Stomach (tissue), 8 donors: ENCODE measurements at regions not wholly inside any gene's neighbourhood (a gene's known extent, or its start where the extent isn't known, plus 50 kb on each side); places are given as distances from the start of the nearest gene placed in this dataset.

Experiments
- DNase-seq, 2 donors: peaks; one replicate each; pipeline versions ENCODE4 v3.0.0 to v3.0.0-alpha.2; 2013 to 2019
- H3K27ac ChIP-seq, 5 donors: fragments of 200-600 bp in 4 of 5; sonication (generic) in 4 of 5; one replicate each; pipeline ENCODE4 v1.5.1; 2013 to 2019; ENCODE audit warnings: mild to moderate bottlenecking in 1 of 5, moderate library complexity in 1 of 5
- H3K27me3 ChIP-seq, 3 donors: fragments of 200-600 bp; sonication (generic); one replicate each; pipeline ENCODE4 v1.5.1; 2017 to 2019; ENCODE audit warnings: mixed run types in 1 of 3
- H3K36me3 ChIP-seq, 4 donors: fragments of 200-600 bp; sonication (generic); 1 replicate in 3 of 4; 2 replicates in 1 of 4; pipeline ENCODE4 v1.5.1; 2016 to 2019
- H3K4me1 ChIP-seq, 4 donors: fragments of 200-600 bp; sonication (generic); one replicate each; pipeline ENCODE4 v1.5.1; 2016 to 2019
- H3K4me3 ChIP-seq, 4 donors: fragments of 200-600 bp; sonication (generic) in 3 of 4; one replicate each; pipeline ENCODE4 v1.5.1; 2016 to 2019; ENCODE audit warnings: mild to moderate bottlenecking in 1 of 4
- H3K9me3 ChIP-seq, 4 donors: fragments of 200-600 bp; sonication (generic); one replicate each; pipeline ENCODE4 v1.5.1; 2016 to 2019
- EP300 ChIP-seq: sonication (generic); formaldehyde crosslinking; IDR thresholded peaks from one replicate; pipeline ENCODE4 v1.6.1; 2017; ENCODE audit warnings: antibody characterized with exemption
- POLR2A ChIP-seq, 4 donors: fragments of 450-650 bp; IDR thresholded peaks; one replicate each; pipeline ENCODE4 v1.6.1; 2016; ENCODE audit warnings: antibody characterized with exemption in 4 of 4, control low read depth in 2 of 4, mild to moderate bottlenecking in 1 of 4, moderate library complexity in 1 of 4
- POLR2AphosphoS5 ChIP-seq, 3 donors: sonication (generic); formaldehyde crosslinking; IDR thresholded peaks; one replicate each; pipeline ENCODE4 v1.6.1; 2016; ENCODE audit warnings: antibody characterized with exemption in 3 of 3
- WGBS, 5 donors: extraction: QIAGEN DNeasy Blood & Tissue Kit in 3 of 5; methylation state at CpG; one replicate each; pipeline versions ENCODE4 v1.1.5 to v1.1.7; 2013 to 2018; 5-methylcytosine and 5-hydroxymethylcytosine counted together
- intact Hi-C: fragments of 100-400 bp; cut with DNase I; formaldehyde crosslinking; loops from one replicate; pipeline ENCODE4 v1.15.1; 2023; ENCODE audit warnings: low total_unique reads
- TF ChIP-seq, protein P1 (sequence below), 7 experiments: fragments of 450-650 bp in 4 of 7; fragments of 200-600 bp in 3 of 7; sonication (generic) in 3 of 7; IDR thresholded peaks; one replicate each; pipeline ENCODE4 v1.5.1; 2016 to 2019; ENCODE audit warnings: antibody characterized with exemption in 7 of 7, control low read depth in 2 of 7, mild to moderate bottlenecking in 1 of 7
- donor health status: healthy with polysubstance abuse.
- donor health status: Bipolar disorder and iron deficiency.
- donor health status: healthy.

GRCh38 chr19:28497887-28498286, 715.1 kb downstream of the UQCRFS1 start:
- 79 to 97% (median 89%) methylated on average over 4 of the region's 4 CpGs for WGBS, 5 donors
- H3K4me1 ChIP-seq: peaks cover 0 to 11% (median 0%) of the 10 kb centered on the region in 4 donors
- no peak overlapping the region for H3K27ac ChIP-seq
- H3K36me3 ChIP-seq: no peaks in the 10 kb centered on the region
- H3K27me3 ChIP-seq: peaks cover 0 to 3% (median 0%) of the 10 kb centered on the region in 3 donors
- DNase-seq: no peak
- intact Hi-C loops: no loop called here
- no peak for TF ChIP-seq EP300
- TF ChIP-seq, protein P1, sequence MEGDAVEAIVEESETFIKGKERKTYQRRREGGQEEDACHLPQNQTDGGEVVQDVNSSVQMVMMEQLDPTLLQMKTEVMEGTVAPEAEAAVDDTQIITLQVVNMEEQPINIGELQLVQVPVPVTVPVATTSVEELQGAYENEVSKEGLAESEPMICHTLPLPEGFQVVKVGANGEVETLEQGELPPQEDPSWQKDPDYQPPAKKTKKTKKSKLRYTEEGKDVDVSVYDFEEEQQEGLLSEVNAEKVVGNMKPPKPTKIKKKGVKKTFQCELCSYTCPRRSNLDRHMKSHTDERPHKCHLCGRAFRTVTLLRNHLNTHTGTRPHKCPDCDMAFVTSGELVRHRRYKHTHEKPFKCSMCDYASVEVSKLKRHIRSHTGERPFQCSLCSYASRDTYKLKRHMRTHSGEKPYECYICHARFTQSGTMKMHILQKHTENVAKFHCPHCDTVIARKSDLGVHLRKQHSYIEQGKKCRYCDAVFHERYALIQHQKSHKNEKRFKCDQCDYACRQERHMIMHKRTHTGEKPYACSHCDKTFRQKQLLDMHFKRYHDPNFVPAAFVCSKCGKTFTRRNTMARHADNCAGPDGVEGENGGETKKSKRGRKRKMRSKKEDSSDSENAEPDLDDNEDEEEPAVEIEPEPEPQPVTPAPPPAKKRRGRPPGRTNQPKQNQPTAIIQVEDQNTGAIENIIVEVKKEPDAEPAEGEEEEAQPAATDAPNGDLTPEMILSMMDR (IDR thresholded peaks at IDR 0.05): no peak
- TF ChIP-seq POLR2A (IDR thresholded peaks at IDR 0.05): no peak
- H3K4me3 ChIP-seq: no peak overlapping the region
- H3K9me3 ChIP-seq: no peaks in the 10 kb centered on the region

- H3K9me3 ChIP-seq: no peaks in the 10 kb centered on the region
- intact Hi-C loops: no loop called here
- DNase-seq: no peak
- peaks cover 0 to 1% (median 0%) of the 10 kb centered on the region in 3 donors for H3K27me3 ChIP-seq
- H3K36me3 ChIP-seq: no peaks in the 10 kb centered on the region
- peaks cover 0 to 19% (median 0%) of the 10 kb centered on the region in 4 donors for H3K4me1 ChIP-seq
- no peak overlapping the region for H3K27ac ChIP-seq
- 77 to 86% (median 83%) methylated on average over 5 of the region's 5 CpGs for WGBS, 5 donors
- TF ChIP-seq EP300 (no peak), POLR2AphosphoS5 (IDR thresholded peaks at IDR 0.05) (no peak), POLR2A (IDR thresholded peaks at IDR 0.05) (no peak)
- TF ChIP-seq, protein P1 (IDR thresholded peaks at IDR 0.05): no peak
- no peak overlapping the region for H3K4me3 ChIP-seq
These were observed 715.8 kb downstream of the UQCRFS1 start for GRCh38 chr19:28497137-28497536.

GRCh38 chr19:28495046-28495445, 717.9 kb downstream of the UQCRFS1 start:
- 61 to 75% (median 69%) methylated on average over 4 of the region's 4 CpGs for WGBS, 5 donors
- TF ChIP-seq POLR2A (IDR thresholded peaks at IDR 0.05) (no peak), EP300 (no peak), POLR2AphosphoS5 (IDR thresholded peaks at IDR 0.05) (no peak)
- TF ChIP-seq, protein P1 (IDR thresholded peaks at IDR 0.05): no peak
- no peaks in the 10 kb centered on the region for H3K36me3 ChIP-seq
- intact Hi-C loops: no loop called here
- H3K4me3 ChIP-seq: no peak overlapping the region
- no peak for DNase-seq
- H3K4me1 ChIP-seq: peaks cover 0 to 21% (median 0%) of the 10 kb centered on the region in 4 donors
- no peaks in the 10 kb centered on the region for H3K9me3 ChIP-seq
- H3K27ac ChIP-seq: no peak overlapping the region
- H3K27me3 ChIP-seq: no peaks in the 10 kb centered on the region

GRCh38 chr19:28494461-28494860, 718.5 kb downstream of the UQCRFS1 start:
- TF ChIP-seq POLR2A (IDR thresholded peaks at IDR 0.05) (no peak), EP300 (no peak), POLR2AphosphoS5 (IDR thresholded peaks at IDR 0.05) (no peak)
- TF ChIP-seq, protein P1 (IDR thresholded peaks at IDR 0.05): no peak
- DNase-seq: no peak
- intact Hi-C loops: no loop called here
- Histone ChIP-seq H3K4me1 (peaks cover 0 to 21% (median 0%) of the 10 kb centered on the region in 4 donors), H3K36me3 (no peaks in the 10 kb centered on the region), H3K27ac (no peak overlapping the region), H3K4me3 (no peak overlapping the region), H3K9me3 (no peaks in the 10 kb centered on the region), H3K27me3 (no peaks in the 10 kb centered on the region)
- 45 to 70% (median 57%) methylated on average over 7 of the region's 7 CpGs for WGBS, 5 donors
